ENCODE measurements at regions not wholly inside any gene's neighbourhood (a gene's known extent, or its start where the extent isn't known, plus 50 kb on each side); places are given as distances from the start of the nearest gene placed in this dataset.

DNA sequence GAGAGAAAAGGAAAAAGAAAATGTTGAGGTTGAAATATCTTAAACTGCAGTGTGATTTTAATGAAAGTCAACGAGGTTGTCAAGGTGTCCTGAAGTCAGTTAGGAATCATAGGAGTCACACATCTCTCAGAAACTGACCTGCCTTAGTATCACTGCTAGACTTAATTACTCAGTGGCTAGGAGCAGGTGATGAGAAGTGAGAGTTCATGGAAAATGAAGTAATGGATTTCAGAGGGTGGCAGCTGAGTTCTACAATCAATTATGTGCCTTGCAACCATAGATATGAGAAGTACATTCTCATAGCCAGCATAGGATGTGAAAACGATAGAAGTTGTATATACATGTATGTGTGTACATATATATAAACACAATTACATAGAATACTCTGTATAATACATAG, 1269.7 kb downstream of the FSTL5 start:
- no peak for TF ChIP-seq POLR2AphosphoS2 (conservative IDR thresholded peaks at IDR 0.05; ENCODE audit: low read length)
- TF ChIP-seq, protein P1, sequence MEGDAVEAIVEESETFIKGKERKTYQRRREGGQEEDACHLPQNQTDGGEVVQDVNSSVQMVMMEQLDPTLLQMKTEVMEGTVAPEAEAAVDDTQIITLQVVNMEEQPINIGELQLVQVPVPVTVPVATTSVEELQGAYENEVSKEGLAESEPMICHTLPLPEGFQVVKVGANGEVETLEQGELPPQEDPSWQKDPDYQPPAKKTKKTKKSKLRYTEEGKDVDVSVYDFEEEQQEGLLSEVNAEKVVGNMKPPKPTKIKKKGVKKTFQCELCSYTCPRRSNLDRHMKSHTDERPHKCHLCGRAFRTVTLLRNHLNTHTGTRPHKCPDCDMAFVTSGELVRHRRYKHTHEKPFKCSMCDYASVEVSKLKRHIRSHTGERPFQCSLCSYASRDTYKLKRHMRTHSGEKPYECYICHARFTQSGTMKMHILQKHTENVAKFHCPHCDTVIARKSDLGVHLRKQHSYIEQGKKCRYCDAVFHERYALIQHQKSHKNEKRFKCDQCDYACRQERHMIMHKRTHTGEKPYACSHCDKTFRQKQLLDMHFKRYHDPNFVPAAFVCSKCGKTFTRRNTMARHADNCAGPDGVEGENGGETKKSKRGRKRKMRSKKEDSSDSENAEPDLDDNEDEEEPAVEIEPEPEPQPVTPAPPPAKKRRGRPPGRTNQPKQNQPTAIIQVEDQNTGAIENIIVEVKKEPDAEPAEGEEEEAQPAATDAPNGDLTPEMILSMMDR (IDR thresholded peaks at IDR 0.05) = no peak
